ENCODE measurements at regions not wholly inside any gene's neighbourhood (a gene's known extent, or its start where the extent isn't known, plus 50 kb on each side); places are given as distances from the start of the nearest gene placed in this dataset.

DNA sequence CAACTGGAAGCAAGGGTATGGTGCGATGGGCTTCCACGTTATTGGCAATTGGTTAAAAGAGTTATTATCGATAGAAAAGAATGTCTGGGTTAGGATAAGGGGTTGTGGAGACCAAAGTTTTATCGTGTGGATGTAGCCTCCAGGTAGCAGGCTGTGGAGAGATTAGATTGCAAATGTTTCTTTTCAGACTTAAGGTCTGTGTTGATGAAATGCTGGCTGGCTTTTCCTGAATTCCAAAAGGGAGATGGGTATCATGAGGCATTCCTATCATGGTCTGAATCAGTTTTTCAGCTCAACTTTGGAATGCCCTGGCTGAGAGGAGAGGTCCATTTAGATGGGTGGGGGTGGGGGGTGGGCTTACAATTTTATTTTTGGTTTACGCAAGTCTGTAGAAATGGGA, 395.0 kb upstream of the RBFOX1 start:
- peaks cover 8% of the 10 kb centered on the region; the same call in 1 of the 2 replicates for H3K36me3 ChIP-seq (ENCODE audit: insufficient read depth)
- H4K20me1 ChIP-seq (replicated peaks; ENCODE audit: insufficient read depth) = no peaks in the 10 kb centered on the region
- TF ChIP-seq EZH2phosphoT487 (IDR thresholded peaks at IDR 0.05; ENCODE audit: unreplicated experiment) (no peak), ZNF331 (CRISPR knock-in tag; IDR thresholded peaks at IDR 0.05; ENCODE audit: low read depth) (no peak), CREB1 (CRISPR knock-in tag; IDR thresholded peaks at IDR 0.05; ENCODE audit: low read depth) (no peak), ZNF114 (CRISPR knock-in tag; IDR thresholded peaks at IDR 0.05) (no peak), STAT1 (IDR thresholded peaks at IDR 0.05; ENCODE audit: unreplicated experiment) (no peak), EZH2 (IDR thresholded peaks at IDR 0.05; ENCODE audit: low read depth, unreplicated experiment) (no peak), REST (IDR thresholded peaks at IDR 0.05; ENCODE audit: unreplicated experiment) (no peak), NANOG (IDR thresholded peaks at IDR 0.05; ENCODE audit: borderline replicate concordance) (no peak), JUNB (IDR thresholded peaks at IDR 0.05; ENCODE audit: unreplicated experiment) (no peak), CTCF (conservative IDR thresholded peaks at IDR 0.05; ENCODE audit: low read depth in 2 of 2) (no peak), POLR2AphosphoS5 (IDR thresholded peaks at IDR 0.05; ENCODE audit: low read depth) (no peak)
- TF ChIP-seq, protein P1, sequence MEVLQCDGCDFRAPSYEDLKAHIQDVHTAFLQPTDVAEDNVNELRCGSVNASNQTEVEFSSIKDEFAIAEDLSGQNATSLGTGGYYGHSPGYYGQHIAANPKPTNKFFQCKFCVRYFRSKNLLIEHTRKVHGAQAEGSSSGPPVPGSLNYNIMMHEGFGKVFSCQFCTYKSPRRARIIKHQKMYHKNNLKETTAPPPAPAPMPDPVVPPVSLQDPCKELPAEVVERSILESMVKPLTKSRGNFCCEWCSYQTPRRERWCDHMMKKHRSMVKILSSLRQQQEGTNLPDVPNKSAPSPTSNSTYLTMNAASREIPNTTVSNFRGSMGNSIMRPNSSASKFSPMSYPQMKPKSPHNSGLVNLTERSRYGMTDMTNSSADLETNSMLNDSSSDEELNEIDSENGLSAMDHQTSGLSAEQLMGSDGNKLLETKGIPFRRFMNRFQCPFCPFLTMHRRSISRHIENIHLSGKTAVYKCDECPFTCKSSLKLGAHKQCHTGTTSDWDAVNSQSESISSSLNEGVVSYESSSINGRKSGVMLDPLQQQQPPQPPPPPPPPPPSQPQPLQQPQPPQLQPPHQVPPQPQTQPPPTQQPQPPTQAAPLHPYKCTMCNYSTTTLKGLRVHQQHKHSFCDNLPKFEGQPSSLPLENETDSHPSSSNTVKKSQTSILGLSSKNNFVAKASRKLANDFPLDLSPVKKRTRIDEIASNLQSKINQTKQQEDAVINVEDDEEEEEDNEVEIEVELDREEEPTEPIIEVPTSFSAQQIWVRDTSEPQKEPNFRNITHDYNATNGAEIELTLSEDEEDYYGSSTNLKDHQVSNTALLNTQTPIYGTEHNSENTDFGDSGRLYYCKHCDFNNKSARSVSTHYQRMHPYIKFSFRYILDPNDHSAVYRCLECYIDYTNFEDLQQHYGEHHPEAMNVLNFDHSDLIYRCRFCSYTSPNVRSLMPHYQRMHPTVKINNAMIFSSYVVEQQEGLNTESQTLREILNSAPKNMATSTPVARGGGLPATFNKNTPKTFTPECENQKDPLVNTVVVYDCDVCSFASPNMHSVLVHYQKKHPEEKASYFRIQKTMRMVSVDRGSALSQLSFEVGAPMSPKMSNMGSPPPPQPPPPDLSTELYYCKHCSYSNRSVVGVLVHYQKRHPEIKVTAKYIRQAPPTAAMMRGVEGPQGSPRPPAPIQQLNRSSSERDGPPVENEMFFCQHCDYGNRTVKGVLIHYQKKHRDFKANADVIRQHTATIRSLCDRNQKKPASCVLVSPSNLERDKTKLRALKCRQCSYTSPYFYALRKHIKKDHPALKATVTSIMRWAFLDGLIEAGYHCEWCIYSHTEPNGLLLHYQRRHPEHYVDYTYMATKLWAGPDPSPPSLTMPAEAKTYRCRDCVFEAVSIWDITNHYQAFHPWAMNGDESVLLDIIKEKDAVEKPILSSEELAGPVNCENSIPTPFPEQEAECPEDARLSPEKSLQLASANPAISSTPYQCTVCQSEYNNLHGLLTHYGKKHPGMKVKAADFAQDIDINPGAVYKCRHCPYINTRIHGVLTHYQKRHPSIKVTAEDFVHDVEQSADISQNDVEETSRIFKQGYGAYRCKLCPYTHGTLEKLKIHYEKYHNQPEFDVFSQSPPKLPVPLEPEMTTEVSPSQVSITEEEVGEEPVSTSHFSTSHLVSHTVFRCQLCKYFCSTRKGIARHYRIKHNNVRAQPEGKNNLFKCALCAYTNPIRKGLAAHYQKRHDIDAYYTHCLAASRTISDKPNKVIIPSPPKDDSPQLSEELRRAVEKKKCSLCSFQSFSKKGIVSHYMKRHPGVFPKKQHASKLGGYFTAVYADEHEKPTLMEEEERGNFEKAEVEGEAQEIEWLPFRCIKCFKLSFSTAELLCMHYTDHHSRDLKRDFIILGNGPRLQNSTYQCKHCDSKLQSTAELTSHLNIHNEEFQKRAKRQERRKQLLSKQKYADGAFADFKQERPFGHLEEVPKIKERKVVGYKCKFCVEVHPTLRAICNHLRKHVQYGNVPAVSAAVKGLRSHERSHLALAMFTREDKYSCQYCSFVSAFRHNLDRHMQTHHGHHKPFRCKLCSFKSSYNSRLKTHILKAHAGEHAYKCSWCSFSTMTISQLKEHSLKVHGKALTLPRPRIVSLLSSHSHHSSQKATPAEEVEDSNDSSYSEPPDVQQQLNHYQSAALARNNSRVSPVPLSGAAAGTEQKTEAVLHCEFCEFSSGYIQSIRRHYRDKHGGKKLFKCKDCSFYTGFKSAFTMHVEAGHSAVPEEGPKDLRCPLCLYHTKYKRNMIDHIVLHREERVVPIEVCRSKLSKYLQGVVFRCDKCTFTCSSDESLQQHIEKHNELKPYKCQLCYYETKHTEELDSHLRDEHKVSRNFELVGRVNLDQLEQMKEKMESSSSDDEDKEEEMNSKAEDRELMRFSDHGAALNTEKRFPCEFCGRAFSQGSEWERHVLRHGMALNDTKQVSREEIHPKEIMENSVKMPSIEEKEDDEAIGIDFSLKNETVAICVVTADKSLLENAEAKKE (CRISPR knock-in tag; IDR thresholded peaks at IDR 0.05) = no peak
- TF ChIP-seq, protein P2, sequence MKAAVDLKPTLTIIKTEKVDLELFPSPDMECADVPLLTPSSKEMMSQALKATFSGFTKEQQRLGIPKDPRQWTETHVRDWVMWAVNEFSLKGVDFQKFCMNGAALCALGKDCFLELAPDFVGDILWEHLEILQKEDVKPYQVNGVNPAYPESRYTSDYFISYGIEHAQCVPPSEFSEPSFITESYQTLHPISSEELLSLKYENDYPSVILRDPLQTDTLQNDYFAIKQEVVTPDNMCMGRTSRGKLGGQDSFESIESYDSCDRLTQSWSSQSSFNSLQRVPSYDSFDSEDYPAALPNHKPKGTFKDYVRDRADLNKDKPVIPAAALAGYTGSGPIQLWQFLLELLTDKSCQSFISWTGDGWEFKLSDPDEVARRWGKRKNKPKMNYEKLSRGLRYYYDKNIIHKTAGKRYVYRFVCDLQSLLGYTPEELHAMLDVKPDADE (IDR thresholded peaks at IDR 0.05) = no peak
- no peaks in the 10 kb centered on the region for H3K27me3 ChIP-seq (ENCODE audit: insufficient read depth)
- H3K4me3 ChIP-seq = no peak overlapping the region
- H3F3A ChIP-seq (replicated peaks; ENCODE audit: low read depth) = no peaks in the 10 kb centered on the region
- Mint-ChIP-seq H3K36me3 (ENCODE audit: low read depth) (no peaks in the 10 kb centered on the region; the same call in none of the 3 replicates), H3K27me3 (ENCODE audit: insufficient read depth, low read depth, poor library complexity) (peaks cover 6% of the 10 kb centered on the region), H3K4me1 (no peaks in the 10 kb centered on the region), H3K9me3 (peaks cover 81% of the 10 kb centered on the region), H3K27ac (no peak overlapping the region), H3K4me3 (no peak overlapping the region)
- DNase-seq (ENCODE audit: low spot score) = no peak
- H3K4me1 ChIP-seq (ENCODE audit: insufficient read depth) = no peaks in the 10 kb centered on the region
- H2AFZ ChIP-seq = no peak overlapping the region
- H3K4me2 ChIP-seq = no peak overlapping the region
- no peak for ATAC-seq
- no peaks in the 10 kb centered on the region for H3K79me2 ChIP-seq (replicated peaks; ENCODE audit: insufficient read depth)
- no peak overlapping the region for H3K27ac ChIP-seq (ENCODE audit: low read depth)
- H3K9me2 ChIP-seq (ENCODE audit: insufficient read depth) = no peaks in the 10 kb centered on the region
